Mucosa of gallbladder (tissue), 1 donor: ENCODE measurements at regions not wholly inside any gene's neighbourhood (a gene's known extent, or its start where the extent isn't known, plus 50 kb on each side); places are given as distances from the start of the nearest gene placed in this dataset.
A peak's percentile ranks its signal among the peaks of the same experiment; 100 is the strongest.
"Not testable (repeated sequence)": the region's sequence is repeated elsewhere in the genome, so short reads cannot be mapped to it uniquely, and the experiment has no call there.

Source experiments
- DNase-seq: peaks from one replicate; pipeline ENCODE4 v3.0.0-alpha.2; 2020; ENCODE audit warnings: low spot score
- donor health status: DM: no; HTN: no; CAD: no.

DNA sequence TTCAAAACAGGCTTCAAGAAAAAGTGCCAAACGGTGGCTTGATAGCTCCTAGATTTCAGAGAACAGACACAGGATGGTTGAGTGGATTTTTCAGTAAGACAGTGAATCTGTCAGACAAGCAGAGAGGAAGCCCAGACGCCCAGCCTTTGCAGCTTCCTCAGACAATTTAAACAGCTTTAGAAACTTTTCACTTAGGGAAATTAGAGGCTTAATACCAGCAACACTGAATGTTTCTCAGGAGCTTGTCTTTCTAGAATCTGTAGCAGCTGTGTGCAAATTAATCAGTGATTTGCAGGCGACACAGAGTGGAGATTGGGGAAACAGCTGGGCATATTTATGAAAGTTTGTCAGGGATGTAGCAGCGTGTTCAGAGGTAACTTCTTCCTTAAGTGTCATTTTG is 362.1 kb downstream of the GALC start:
- no peak for DNase-seq

DNA sequence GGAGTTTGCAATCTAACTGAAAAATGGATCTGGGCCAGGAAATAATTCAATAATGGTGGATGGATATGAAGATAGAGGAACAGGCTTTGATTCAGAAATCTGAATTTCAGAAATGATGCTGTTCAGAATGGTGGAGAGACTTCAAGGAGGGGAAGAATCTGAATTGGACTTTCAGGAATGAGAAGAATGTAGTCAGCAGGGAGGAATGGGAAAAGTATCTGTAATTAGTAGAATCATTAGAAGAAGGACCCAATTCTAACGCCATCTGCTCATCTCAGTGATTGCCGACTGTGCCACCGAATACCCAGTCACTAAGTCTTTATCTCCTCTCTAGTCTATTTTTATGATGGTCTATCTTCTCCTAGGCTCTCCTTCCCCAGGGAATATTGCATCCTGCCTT is 363.2 kb downstream of the GALC start:
- no peak for DNase-seq

DNA sequence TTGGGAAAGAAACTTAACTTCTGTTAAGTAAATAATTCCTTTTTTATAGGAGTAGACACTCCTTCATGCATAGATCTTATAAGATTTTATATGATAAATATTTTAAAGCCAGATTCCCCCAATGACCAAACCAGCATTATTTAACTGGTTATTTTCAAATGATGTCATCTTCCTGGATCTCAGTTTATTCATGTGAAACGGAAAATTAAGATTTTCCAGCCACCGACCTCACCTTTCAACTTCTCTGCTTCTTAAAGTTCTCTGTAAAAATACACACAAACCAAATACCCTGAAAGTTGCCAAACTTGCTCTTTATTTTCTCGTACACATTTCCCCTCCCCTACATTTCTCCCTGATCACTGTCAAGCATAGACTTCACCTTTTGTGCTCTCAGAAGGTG is 364.2 kb downstream of the GALC start:
- DNase-seq, result no peak

DNA sequence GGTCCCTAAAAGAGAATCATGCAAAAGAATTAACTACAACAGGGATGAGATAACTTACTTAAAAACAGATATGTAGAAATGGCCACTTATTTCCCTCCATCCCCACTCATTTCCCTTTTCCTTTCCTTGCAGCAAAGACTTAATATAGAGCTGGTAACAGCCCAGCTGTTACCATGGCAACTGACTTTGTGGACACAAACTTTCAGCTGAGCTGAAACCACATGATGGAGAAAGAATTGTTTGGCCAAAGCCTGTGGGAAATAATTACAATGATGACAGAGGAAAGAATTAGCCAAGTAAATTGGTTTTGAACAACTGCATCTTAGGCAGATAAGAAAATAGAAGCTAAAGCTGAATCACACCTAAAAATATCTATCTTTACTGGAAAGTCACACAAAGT is 364.9 kb downstream of the GALC start:
- peak; percentile 39 for DNase-seq

DNA sequence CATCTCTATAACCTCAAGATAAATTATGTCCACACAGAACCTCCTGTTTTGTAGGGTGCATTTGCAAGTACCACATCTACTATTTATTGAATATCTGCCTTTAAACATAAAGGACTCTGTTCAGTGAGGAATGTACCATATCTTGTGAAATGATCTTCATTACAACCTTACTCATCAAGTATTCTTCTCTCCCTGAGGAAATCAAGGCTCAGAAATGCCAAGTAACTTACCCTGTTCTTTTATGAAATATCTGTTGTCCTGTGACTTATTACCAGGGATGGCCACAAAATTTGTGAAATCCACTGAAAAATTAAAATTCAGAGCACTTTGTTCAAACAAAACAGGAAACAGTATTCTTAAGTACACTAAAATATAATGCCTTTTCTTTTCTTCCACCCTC is 366.7 kb downstream of the GALC start:
- DNase-seq, result no peak

DNA sequence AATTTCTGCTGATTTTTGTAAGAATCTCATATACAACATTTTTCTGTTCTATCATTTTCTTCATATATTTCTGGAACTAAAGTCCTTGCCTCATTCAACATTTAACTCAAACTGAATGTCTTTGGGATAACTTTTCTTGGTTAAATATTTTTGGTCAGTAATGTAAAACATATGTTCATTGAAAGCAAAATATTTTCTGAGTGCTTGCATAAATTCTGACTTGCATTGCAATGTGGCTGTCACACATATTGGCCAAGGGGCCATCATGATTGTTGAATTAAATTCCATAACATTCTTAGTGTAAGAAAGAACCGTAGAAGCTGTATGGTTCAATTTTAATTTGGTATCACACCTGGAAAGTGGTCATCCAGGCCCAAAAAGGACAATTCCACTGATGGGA is 369.4 kb downstream of the GALC start:
- no peak for DNase-seq

DNA sequence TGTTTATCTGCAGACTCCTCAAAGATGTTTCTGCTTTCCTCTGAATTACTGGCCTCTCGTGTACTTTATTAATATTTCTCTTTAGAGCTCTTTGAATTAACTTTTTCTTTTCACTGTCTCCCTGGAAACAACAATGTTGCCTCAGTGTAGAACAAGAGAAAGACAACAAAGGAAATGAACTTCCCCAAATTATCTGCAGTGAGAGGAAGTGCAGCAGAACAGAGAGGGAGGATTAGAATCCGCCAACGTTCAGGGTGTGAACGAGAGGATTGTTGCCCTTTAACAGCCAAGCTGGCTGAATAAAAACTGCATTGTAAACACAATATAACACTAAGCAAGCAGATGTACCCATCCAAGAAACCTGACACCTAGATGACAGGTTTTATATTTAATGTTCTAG is 375.9 kb downstream of the GALC start:
- no peak for DNase-seq

DNA sequence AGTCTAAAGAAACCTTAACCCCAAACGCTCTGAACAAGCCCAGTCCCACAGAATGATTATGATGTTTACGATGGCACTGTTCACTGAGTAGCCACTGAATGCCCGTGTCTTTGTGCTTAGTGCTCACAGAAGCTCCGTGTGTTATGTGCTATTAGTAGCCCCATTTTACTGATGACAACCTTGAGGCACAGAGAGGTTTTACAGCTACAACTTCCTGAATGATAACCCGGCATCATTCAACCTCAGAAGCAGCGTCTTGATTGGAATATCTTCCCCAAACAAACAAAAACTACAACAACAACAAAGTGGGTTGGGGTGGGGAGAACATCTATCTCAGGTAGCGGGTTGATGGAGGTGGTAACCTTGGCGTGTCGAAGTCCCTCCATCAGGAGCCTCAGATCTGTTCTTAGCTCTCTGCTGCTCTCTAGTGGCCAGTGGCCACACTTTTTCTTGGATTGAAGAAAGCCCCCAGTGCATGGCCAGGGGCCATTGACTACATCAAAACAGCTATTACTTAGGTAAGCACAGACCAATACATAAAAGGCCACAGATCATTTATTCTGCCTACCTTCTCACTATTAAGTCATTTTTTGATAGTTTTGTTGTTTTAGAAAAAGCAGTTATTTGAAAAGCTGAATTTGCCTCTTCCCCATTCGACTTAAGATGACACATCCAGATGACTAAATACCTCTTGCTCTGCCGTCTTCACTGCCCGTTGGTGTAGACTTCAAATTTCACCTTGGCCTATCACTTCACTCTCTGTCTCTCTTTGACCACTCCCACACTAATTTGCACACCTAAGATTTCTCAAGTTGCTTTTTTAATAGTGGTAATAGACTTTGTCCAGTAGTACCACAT is 376.9 kb downstream of the GALC start:
- DNase-seq, result peak; percentile 45

DNA sequence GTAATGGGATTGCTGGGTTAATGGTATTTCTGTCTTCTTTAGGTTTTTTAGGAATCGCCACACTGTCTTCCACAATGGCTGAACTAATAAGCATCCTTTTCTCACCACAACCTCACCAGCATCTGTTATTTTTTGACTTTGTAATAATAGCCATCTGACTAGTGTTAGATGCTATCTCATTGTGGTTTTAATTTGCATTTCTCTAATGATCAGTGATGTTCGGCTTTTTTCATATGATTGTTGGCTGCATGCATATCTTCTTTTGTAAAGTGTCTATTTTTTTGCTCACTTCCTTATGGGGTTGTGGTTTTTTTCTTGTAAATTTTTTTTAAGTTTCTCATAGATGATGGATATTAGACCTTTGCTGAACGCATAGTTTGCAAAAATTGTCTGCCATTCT is 377.9 kb downstream of the GALC start:
- no peak for DNase-seq

DNA sequence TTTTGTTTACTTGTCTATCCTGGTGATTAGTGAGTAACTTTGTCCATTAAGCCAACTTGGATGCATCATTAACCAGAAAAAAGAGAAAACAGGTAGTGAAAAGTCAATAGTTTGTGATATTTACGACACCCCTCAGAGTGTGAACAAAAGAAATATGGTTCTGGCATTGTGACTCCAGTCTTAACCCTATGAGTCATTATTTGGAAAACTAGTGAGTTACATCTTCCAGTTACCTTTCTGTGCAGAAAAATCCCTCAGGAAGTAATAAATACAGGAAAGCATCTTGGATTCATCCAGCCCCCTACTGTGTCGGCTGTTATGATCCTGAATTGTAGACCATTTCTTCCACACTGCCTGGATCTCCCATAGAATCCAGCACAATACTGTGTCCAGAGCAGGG is 379.1 kb downstream of the GALC start:
- no peak for DNase-seq

DNA sequence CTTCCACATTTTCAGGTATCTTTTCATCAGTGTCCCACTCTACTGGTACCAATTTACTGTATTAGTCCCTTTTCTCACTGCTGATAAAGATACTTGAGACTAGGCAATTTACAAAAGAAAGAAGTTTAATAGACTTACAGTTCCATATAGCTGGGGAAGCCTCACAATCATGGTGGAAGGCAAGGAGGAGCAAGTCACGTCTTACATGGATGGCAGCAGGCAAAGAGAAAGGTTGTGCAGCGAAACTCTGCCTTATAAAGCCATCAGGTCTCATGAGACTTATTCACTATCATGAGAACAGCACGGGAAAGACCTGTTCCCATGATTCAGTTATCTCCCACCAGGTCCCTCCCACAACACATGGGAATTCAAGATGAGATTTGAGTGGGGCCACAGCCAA is 385.9 kb downstream of the GALC start:
- DNase-seq, result not testable (repeated sequence)

DNA sequence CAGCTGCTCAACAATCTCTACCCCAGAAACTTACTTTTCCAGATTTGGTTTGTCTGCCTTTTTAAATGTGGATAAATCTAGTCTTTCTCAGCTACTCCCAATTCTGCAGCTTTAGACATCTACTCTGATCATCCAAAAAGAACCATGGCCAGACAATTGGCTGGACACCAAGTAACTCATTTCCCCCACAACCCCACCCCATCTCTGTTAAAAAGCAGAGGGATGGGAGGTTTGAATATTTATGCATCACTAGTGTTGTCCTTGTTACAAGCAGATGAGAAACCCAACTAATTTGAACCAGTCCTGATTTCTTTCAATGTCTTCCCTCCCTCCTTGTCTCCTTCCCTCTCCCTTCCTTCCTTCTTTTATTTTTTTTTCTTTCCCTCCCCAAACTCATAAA is 391.9 kb downstream of the GALC start:
- DNase-seq, result no peak

DNA sequence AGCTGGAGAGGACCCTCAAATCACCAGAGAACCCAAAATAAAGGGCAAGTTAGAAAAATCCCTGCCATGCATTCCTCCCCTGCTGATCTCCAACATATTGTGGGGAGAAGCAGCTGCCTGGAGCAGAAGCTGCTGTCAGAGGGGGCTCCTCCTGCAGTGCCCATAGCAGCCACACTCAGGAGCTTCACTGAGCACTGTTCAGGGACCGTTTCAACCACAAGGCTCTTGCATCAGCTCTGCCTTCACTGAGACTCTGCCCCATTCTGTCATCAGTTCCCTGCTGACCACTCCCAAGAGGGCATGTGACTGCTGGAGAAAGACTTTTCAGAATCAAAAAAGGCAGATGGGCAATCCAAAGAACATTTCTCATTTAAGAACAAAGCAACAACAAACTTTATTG is 392.7 kb downstream of the GALC start:
- no peak for DNase-seq

DNA sequence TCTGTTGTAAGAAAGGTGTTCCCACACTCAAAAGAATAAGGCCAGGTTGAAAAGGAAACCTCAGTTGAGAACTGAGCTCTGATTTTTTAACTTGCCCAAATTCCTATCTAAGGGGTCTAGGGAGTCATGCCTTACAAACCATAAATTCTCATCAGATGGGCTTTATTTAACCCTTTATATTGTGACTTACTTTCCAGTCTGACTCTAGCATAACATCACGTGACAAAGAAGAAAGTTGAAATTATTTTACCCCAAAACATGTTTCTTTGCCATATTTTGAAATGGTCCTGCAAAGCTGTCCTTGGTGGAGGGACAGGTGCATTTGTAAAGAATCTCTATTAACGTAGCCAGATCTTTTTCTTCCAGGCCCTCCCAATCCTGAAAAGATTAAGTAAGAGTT is 411.7 kb downstream of the GALC start:
- no peak for DNase-seq

DNA sequence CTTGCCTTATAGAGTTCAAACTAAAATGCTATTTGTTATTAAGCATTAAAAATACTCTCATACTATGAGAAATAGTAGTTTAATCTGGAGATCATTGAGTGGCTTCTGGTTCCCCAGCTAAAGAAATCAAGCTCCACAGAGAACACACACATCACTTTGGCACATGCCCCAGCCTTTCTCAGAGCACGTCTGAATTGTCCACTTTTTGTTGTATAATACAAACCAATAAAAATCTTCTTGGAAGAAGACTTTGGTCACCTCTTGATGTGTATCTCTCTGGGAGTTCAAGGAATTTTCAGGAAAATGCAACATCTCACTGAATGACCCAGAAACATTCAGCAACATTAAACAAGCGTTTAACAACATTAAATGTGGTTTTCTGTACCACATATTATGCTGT is 413.9 kb downstream of the GALC start:
- DNase-seq, result no peak

DNA sequence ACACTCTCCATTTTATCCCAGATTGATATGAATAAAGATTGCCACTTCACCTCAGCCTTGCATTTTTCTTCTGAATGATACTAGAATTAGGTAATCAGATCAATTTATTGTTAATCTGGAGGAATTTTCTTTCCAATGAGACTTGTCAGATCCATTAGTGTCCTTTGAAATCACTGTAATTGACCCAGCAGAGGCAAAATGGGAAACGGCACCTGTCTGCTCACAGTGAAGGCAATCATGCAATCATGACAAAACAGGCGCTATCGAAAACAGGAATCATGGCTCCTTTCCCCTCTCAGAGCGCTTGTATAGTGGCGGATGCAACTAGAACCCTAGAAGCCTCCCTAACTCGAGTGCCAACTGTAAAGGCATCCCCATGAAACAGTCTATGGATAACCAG is 417.6 kb downstream of the GALC start:
- no peak for DNase-seq

DNA sequence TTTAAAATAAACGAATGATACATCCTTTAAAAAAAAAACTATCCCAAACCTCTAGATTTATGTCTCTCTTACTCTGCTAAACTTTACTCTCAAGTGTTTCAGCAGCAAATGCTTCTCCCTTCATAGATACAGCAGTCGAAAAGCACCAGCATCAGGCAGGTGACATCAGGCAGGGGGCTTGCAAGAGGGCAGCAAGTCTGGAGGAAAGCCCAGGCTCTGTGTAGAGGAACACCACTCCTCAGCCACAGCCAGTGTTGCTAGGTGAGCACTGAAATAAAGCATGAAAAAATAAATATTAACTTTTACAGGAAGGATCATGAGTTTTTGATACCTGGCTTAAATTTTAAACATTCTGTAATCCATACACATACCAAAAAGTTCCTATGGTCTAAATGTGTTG is 419.4 kb downstream of the GALC start:
- DNase-seq, result no peak

DNA sequence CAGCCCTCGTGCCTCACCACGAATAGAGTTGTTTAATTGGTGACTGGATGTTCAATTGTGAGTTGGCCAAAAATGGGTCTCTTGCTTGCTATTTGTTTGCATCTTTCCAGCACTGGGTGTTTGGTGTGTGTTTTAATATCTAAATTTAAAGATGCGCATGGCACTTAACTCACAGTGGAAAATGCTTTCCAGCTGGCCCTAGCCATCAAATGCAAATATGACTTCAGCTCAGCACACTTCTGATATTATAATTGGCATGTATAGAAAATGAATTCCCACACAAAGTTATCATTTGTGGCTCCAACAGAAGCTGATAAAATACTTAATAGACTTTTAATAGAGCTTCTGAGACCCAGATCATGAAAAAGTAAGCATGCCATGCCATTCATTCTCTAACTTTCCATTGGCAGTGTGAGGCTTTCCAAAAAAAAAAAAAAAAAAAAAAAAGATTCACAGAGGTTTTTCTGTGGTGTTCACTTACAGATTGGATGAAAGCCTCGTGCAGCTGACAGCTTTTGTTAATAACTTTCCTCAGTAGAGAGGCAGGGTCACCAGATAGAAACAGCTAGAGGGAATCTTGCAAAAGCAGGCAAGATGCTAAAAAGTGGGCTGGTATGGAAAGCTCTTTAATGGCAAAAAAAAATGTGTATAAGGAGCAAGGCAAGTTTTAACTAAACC is 425.2 kb downstream of the GALC start:
- DNase-seq, result no peak

DNA sequence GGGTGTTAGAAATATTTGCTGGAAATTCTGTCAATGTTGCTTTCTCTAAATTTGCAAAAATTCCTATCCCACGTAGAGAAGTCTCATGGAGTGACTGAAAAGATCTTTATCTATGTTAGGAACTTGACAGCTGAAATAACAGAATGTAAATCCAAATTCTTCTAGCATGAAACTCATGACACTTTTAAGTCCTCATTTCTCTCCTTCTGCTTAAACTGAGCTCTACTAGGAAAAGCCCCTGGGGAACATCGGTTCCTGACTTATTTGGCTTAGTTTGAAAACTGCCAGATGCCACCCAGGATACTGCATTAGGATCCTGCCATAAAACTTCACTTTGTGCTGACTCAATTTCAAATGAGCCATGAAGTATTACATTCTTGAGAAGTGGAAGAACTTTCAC is 426.0 kb downstream of the GALC start:
- no peak for DNase-seq

DNA sequence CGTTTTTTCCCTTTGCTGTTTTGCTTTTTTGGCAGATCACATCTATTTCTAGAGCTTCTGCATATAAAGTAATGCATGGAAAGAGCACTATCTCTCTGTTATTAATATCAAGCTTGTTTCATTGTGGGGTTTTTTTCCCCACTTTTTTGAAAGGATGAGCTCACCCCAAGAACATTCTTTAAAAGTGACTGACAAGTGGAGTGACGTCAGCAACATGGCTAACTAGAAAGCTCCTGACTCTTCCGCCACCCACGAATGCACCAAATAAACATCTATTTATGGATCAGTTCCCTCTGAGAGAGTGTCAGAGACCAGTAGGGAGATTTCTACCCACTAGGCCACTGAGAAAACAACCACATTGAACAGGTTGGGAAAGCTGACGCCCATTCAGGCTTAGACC is 445.4 kb downstream of the GALC start:
- DNase-seq, result no peak

DNA sequence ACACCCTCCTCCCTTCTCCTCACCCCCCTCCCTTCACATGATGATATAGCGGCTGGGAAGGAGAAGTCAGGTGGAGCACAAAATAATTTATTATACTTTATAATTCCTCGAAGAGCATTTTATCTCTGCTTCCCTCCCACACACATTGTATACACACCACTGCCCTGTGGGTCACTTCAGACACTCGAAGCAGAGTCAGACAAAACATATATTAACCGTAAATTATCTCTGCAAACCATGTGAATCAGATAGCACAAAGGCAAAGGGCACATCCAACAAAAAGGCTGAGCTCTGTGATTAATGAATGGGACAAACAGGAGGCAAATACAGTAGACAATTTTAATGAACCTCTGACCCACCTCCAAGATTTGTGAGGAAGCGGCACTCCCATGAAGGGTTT is 450.7 kb downstream of the GALC start:
- DNase-seq, result no peak

DNA sequence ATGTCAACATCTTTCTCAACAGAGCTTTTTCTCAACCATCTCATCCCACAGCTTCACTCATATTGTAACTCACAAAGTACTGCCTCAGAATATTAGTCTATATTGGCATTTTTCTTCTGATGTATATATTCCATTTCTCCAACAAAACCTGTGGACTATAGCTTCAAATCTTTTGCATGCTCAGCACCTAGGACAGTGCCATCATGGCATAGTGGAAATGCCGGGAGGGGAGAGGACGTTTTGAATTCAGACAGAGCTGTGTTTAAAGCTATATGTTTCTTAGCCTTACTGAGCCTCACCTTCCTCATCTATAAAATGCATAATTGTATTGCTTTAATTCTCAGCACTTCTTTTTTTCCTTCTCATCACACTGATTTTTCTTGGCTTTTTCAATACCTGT is 452.6 kb downstream of the GALC start:
- no peak for DNase-seq

DNA sequence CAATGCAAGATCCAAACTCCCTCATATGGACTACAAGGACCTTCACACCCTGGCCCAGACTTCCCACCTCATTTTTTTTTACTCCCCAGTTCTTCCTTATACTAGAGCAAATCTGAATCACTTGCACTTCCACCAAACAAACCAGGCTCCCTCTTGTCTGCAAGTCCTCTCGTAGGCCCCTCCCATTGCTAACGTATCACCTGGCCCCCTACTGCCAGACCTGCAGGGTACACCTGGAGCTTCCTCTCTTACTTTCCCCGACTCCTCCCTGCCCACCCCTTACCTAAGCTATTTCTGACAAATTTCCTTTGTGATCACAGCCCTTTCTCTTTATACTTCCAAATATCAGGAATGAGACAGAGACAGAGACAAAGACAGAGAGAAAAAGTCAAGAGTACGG is 463.9 kb downstream of the GALC start:
- DNase-seq, result no peak

DNA sequence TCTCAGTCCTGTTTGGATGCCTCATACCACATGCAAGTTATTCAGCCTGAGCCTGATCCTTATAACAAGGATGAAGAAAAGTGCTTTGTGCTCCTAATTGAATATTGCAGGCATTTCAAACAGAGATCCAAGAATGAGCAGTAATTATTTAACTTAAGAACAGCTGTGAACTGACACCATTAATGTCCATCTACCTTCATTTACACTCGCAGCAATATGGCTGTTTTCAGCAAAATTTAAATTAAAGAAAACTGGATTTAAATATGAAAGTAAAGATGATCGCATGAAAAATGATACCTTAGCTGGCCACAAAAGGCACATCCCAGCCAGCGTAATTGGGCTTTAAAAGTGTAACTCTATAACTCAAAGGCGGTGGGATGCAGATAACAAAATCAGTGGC is 466.3 kb downstream of the GALC start:
- no peak for DNase-seq
